ENCODE measurements at regions not wholly inside any gene's neighbourhood (a gene's known extent, or its start where the extent isn't known, plus 50 kb on each side); places are given as distances from the start of the nearest gene placed in this dataset.

DNA sequence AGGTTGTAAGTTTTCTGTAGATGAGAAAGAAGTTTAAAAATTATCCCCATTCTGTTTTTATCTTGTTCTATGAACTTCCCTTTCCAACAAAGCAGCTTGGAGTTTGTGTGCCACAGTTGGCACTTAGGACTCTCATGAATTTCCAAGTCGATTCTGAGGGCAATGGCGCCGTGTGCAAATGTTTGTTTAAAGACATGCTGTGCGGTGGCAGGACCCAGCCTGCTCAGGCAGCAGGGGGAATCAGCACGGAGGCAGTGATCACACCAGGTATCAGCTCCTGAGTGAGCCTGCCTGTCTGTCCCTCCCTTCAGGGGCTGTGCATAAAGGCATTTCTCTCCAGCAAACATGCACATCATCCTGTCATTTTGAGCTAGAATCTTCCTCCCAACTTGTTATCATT, 109.8 kb upstream of the WDR11 start:
- H3K27me3 ChIP-seq (ENCODE audit: low read depth): peaks cover 87% of the 10 kb centered on the region
- intact Hi-C loops (cut with micrococcal nuclease): no loop called here
- no peak for DNase-seq
- no peaks in the 10 kb centered on the region for H3K4me1 ChIP-seq
- no peak overlapping the region for H3K4me3 ChIP-seq
- H3K9me3 ChIP-seq (replicated peaks): no peaks in the 10 kb centered on the region
- TF ChIP-seq, protein P1, sequence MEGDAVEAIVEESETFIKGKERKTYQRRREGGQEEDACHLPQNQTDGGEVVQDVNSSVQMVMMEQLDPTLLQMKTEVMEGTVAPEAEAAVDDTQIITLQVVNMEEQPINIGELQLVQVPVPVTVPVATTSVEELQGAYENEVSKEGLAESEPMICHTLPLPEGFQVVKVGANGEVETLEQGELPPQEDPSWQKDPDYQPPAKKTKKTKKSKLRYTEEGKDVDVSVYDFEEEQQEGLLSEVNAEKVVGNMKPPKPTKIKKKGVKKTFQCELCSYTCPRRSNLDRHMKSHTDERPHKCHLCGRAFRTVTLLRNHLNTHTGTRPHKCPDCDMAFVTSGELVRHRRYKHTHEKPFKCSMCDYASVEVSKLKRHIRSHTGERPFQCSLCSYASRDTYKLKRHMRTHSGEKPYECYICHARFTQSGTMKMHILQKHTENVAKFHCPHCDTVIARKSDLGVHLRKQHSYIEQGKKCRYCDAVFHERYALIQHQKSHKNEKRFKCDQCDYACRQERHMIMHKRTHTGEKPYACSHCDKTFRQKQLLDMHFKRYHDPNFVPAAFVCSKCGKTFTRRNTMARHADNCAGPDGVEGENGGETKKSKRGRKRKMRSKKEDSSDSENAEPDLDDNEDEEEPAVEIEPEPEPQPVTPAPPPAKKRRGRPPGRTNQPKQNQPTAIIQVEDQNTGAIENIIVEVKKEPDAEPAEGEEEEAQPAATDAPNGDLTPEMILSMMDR (IDR thresholded peaks at IDR 0.05; ENCODE audit: borderline replicate concordance): no peak
- H3K27ac ChIP-seq (replicated peaks): no peak overlapping the region
- no peaks in the 10 kb centered on the region for H3K36me3 ChIP-seq

DNA sequence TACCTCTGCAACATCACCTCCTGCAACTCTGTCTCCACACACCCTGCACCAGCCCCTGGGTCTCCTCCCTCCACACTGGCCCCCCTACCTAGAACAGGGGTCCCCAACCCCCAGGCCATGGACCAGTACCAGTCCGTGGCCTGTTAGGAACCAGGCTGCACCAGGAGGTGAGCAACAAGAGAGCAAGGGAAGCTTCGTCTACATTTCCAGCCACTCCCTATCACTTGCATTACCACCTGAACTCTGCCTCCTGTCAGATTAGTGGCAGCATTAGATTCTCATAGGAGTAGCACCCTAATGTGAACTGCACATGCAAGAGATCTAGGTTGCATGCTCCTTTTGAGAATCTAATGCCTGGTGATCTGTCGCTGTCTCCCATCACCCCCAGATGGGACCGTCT, 108.8 kb upstream of the WDR11 start:
- TF ChIP-seq, protein P1 (IDR thresholded peaks at IDR 0.05; ENCODE audit: borderline replicate concordance): no peak
- intact Hi-C loops (cut with micrococcal nuclease): no loop called here
- no peaks in the 10 kb centered on the region for H3K36me3 ChIP-seq
- no peaks in the 10 kb centered on the region for H3K9me3 ChIP-seq (replicated peaks)
- no peaks in the 10 kb centered on the region for H3K4me1 ChIP-seq
- H3K4me3 ChIP-seq: no peak overlapping the region
- DNase-seq: no peak
- H3K27me3 ChIP-seq (ENCODE audit: low read depth): peaks cover 80% of the 10 kb centered on the region
- no peak overlapping the region for H3K27ac ChIP-seq (replicated peaks)

DNA sequence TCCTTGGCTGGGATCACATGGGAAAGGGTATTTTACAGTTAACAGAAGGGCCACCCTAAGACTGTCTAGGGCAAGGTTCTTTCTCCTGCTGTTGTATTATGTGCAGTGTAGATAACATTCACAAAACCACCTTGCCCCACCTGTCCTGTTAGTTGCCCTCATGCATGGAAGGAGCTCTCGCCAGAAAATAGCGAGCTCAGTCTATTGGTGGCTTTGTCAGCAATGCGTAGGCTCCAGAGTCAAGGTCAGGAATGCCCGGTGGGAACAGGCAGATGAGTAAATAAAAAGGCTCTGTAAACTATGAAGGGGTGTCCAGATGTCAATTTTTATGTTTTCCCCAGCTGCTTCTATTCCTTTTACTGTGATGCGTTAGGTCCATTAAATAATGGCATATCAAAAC, 107.1 kb upstream of the WDR11 start:
- TF ChIP-seq, protein P1 (IDR thresholded peaks at IDR 0.05; ENCODE audit: borderline replicate concordance): no peak
- Histone ChIP-seq H3K27me3 (ENCODE audit: low read depth) (peaks cover 67% of the 10 kb centered on the region), H3K36me3 (no peaks in the 10 kb centered on the region), H3K4me3 (no peak overlapping the region), H3K27ac (replicated peaks) (no peak overlapping the region), H3K4me1 (no peaks in the 10 kb centered on the region), H3K9me3 (replicated peaks) (no peaks in the 10 kb centered on the region)
- intact Hi-C loops (cut with micrococcal nuclease): no loop called here
- DNase-seq: no peak

DNA sequence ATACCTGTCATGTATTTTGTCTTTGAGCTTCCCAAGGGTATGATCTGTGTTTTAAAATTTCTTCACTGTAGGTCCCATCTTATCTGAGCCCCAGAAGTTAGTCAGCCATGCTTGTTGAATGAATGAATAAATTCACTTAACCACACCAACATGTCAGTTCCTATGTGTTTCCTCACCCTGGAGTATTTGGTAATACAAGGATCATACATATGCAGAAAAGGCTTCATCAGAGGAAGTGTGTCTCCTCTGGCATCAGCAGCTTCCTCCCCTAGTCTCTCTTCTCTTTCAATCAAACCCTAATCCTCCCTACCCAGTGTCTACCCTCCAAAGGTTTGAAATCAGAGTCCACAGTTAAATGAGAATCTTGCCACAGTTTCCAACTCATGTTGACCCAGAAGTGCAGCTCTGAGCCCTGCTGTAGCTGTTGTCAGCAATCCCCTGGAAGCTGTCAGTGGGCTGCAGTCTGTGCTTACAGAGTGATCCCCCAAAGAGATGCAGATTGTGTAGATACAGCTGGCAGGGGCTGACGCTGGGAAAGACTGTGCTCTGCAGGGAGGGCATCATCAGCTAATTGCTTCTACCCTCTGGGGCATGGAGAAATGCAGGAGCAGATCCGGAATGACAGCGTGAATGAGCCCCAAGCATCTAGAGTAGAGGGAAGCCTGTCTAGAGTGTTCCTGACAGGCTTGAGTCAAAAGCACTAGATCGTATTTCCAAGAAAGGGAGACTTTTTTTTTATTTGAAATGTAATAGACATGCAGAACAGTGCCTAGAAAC, 105.0 kb upstream of the WDR11 start:
- TF ChIP-seq, protein P1 (IDR thresholded peaks at IDR 0.05; ENCODE audit: borderline replicate concordance): no peak
- intact Hi-C loops (cut with micrococcal nuclease): no loop called here
- H3K27me3 ChIP-seq (ENCODE audit: low read depth): peaks cover 46% of the 10 kb centered on the region
- no peaks in the 10 kb centered on the region for H3K36me3 ChIP-seq
- no peaks in the 10 kb centered on the region for H3K4me1 ChIP-seq
- no peak for DNase-seq
- no peak overlapping the region for H3K4me3 ChIP-seq
- no peaks in the 10 kb centered on the region for H3K9me3 ChIP-seq (replicated peaks)
- no peak overlapping the region for H3K27ac ChIP-seq (replicated peaks)

DNA sequence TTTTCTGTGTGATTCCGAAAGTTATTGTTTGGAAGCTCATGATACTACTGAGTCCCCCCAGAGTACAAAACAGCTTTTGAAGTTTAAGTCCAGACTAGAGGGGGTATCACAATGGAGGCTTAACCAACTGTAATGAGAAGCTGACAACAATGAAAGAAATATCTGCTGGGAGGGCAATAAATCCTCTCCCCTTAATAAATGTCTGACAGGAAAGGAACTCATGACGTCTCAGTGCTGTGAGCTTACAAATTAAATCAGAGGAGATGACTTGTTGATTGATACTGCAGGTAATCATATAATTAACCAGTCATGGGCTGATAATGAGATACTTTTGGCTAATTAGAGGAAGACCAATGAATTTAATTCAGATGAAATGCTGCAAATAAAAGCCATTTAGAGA, 102.6 kb upstream of the WDR11 start:
- H3K4me1 ChIP-seq: no peaks in the 10 kb centered on the region
- no peaks in the 10 kb centered on the region for H3K36me3 ChIP-seq
- H3K4me3 ChIP-seq: no peak overlapping the region
- peaks cover 24% of the 10 kb centered on the region for H3K27me3 ChIP-seq (ENCODE audit: low read depth)
- DNase-seq: no peak
- intact Hi-C loops (cut with micrococcal nuclease): no loop called here
- TF ChIP-seq, protein P1 (IDR thresholded peaks at IDR 0.05; ENCODE audit: borderline replicate concordance): no peak
- H3K9me3 ChIP-seq (replicated peaks): no peaks in the 10 kb centered on the region
- H3K27ac ChIP-seq (replicated peaks): no peak overlapping the region

Measured in left ventricle myocardium inferior (tissue), 1 donor.